DND-41 (cell line): ENCODE measurements at regions not wholly inside any gene's neighbourhood (a gene's known extent, or its start where the extent isn't known, plus 50 kb on each side); places are given as distances from the start of the nearest gene placed in this dataset.

Experiments used
- EZH2 ChIP-seq: IDR thresholded peaks from 3 replicates; pipeline ENCODE4 v1.6.1; 2012; ENCODE audit warnings: borderline replicate concordance, low read depth, mild to moderate bottlenecking, moderate library complexity, low read length, inconsistent platforms; ENCODE audit not compliant: severe bottlenecking
- TF ChIP-seq, protein P1 (sequence below): IDR thresholded peaks from 2 replicates; pipeline ENCODE4 v1.5.1; 2012; ENCODE audit warnings: borderline replicate concordance, low read length, moderate library complexity, mild to moderate bottlenecking; ENCODE audit not compliant: poor library complexity, severe bottlenecking; ENCODE audit errors: extremely low read depth

GRCh38 chr2:180419212-180419611 lies 412.1 kb upstream of the CWC22 start:
- no peak for TF ChIP-seq EZH2
- TF ChIP-seq, protein P1, sequence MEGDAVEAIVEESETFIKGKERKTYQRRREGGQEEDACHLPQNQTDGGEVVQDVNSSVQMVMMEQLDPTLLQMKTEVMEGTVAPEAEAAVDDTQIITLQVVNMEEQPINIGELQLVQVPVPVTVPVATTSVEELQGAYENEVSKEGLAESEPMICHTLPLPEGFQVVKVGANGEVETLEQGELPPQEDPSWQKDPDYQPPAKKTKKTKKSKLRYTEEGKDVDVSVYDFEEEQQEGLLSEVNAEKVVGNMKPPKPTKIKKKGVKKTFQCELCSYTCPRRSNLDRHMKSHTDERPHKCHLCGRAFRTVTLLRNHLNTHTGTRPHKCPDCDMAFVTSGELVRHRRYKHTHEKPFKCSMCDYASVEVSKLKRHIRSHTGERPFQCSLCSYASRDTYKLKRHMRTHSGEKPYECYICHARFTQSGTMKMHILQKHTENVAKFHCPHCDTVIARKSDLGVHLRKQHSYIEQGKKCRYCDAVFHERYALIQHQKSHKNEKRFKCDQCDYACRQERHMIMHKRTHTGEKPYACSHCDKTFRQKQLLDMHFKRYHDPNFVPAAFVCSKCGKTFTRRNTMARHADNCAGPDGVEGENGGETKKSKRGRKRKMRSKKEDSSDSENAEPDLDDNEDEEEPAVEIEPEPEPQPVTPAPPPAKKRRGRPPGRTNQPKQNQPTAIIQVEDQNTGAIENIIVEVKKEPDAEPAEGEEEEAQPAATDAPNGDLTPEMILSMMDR = no peak
